HCT116 (cell line): ENCODE measurements at regions not wholly inside any gene's neighbourhood (a gene's known extent, or its start where the extent isn't known, plus 50 kb on each side); places are given as distances from the start of the nearest gene placed in this dataset.

Experiments used
- ATAC-seq: fragments of 200-7000 bp; cut with Tn5 transposase; 2 replicates; pipeline ENCODE4 v1.9.1; 2020; ENCODE audit warnings: mild to moderate bottlenecking, moderate library complexity
- BruUV-seq: library from RNA; stranded (reverse); fragments of 400-500 nt; replicated peaks from 2 replicates; lab custom pipeline; 2021; lab: Mats Ljungman, UMichigan
- CTCF ChIA-PET: fragments of 300-600 bp; sonication (Branson Sonifier 250); formaldehyde crosslinking; loops from one replicate; lab custom pipeline; 2021; ENCODE audit warnings: antibody characterized with exemption; lab: Charles Lee
- POLR2A ChIA-PET: fragments of 300-600, 350-600 bp; sonication (Branson Sonifier 250); formaldehyde crosslinking; loops from one replicate; lab custom pipeline; 2021; ENCODE audit warnings: antibody characterized with exemption; lab: Charles Lee
- RAD21 ChIA-PET, 2 experiments: fragments of 300-600 bp; sonication (Branson Sonifier 250); formaldehyde crosslinking; loops; one replicate each; lab custom pipeline; 2023; ENCODE audit warnings: low total read pairs in 2 of 2; ENCODE audit not compliant: uncharacterized antibody in 2 of 2, unreplicated experiment in 2 of 2, low non-redundant PET in 1 of 2; lab: Charles Lee
- DNase-seq: peaks from one replicate; pipeline ENCODE4 v3.0.0-alpha.2; 2010; ENCODE audit warnings: low read depth, low spot score
- H2AFZ ChIP-seq: fragments of 200-600 bp; shearing (Covaris generic), sonication (generic); 2 replicates; pipeline ENCODE4 v1.6.1; 2017; ENCODE audit warnings: low read depth, mixed run types, mixed read lengths, antibody characterized with exemption, low read length; ENCODE audit not compliant: poor library complexity, severe bottlenecking
- H3K27ac ChIP-seq: 2 replicates; pipeline ENCODE4 v1.5.1; 2012; ENCODE audit warnings: low read depth, low read length
- H3K27me3 ChIP-seq: fragments of 200-600 bp; sonication (generic); 2 replicates; pipeline ENCODE4 v1.6.1; 2016; ENCODE audit warnings: mixed run types, low read length, mixed read lengths; ENCODE audit not compliant: insufficient read depth
- H3K36me3 ChIP-seq, 2 experiments: fragments of 200-500 bp in 1 of 2; fragments of 200-600 bp in 1 of 2; sonication (Bioruptor generic) in 1 of 2; sonication (generic) in 1 of 2; 2 replicates each; pipeline versions ENCODE4 v1.5.1 to v1.6.1; 2014 to 2016; ENCODE audit warnings: low read length in 2 of 2, inconsistent platforms in 1 of 2, mixed read lengths in 1 of 2, mixed run types in 1 of 2; ENCODE audit not compliant: insufficient read depth in 2 of 2, control insufficient read depth in 1 of 2
- H3K4me1 ChIP-seq, 2 experiments: fragments of 200-600 bp in 1 of 2; sonication (generic) in 1 of 2; 2 replicates each; pipeline versions ENCODE4 v1.5.1 to v1.6.1; 2012 to 2017; ENCODE audit warnings: low read length in 2 of 2, inconsistent platforms in 1 of 2, mild to moderate bottlenecking in 1 of 2, mixed read lengths in 1 of 2, mixed run types in 1 of 2, moderate library complexity in 1 of 2; ENCODE audit not compliant: insufficient read depth in 2 of 2, control insufficient read depth in 1 of 2
- H3K4me2 ChIP-seq: fragments of 200-600 bp; sonication (generic); 2 replicates; pipeline ENCODE4 v1.6.1; 2017; ENCODE audit warnings: mixed run types, low read length, mixed read lengths
- H3K4me3 ChIP-seq, 2 experiments: fragments of 200-600 bp in 1 of 2; sonication (generic) in 1 of 2; replicated peaks in 1 of 2; 2 replicates each; pipeline ENCODE4 v1.5.1; 2011 to 2016; ENCODE audit warnings: low read length in 2 of 2, control low read depth in 1 of 2, low read depth in 1 of 2, mild to moderate bottlenecking in 1 of 2, mixed read lengths in 1 of 2, mixed run types in 1 of 2
- H3K79me2 ChIP-seq: fragments of 200-600 bp; sonication (generic); 2 replicates; pipeline ENCODE4 v1.6.1; 2017; ENCODE audit warnings: mild to moderate bottlenecking, mixed run types, low read length, moderate library complexity, mixed read lengths; ENCODE audit not compliant: insufficient read depth
- H3K9ac ChIP-seq: fragments of 200-600 bp; sonication (generic); 2 replicates; pipeline ENCODE4 v1.6.1; 2016; ENCODE audit warnings: low read length, mixed read lengths
- H3K9me2 ChIP-seq: fragments of 200-600 bp; sonication (generic), shearing (Covaris generic); 2 replicates; pipeline ENCODE4 v1.6.1; 2017; ENCODE audit warnings: mixed run types, mild to moderate bottlenecking, moderate library complexity; ENCODE audit not compliant: insufficient read depth
- H3K9me3 ChIP-seq, 2 experiments: fragments of 200-500 bp in 1 of 2; fragments of 200-600 bp in 1 of 2; sonication (Bioruptor generic) in 1 of 2; sonication (generic) in 1 of 2; 2 replicates each; pipeline ENCODE4 v1.6.1; 2014 to 2017; ENCODE audit warnings: low read length in 2 of 2, mixed read lengths in 2 of 2, inconsistent platforms in 1 of 2, low read depth in 1 of 2, mild to moderate bottlenecking in 1 of 2, mixed run types in 1 of 2, moderate library complexity in 1 of 2; ENCODE audit not compliant: control insufficient read depth in 1 of 2, insufficient read depth in 1 of 2
- H4K20me1 ChIP-seq: fragments of 200-600 bp; sonication (generic), shearing (Covaris generic); 2 replicates; pipeline ENCODE4 v1.6.1; 2017; ENCODE audit warnings: mixed run types, mild to moderate bottlenecking, moderate library complexity; ENCODE audit not compliant: insufficient read depth
- CEBPB ChIP-seq: IDR thresholded peaks from 2 replicates; pipeline ENCODE4 v1.6.1; 2012; ENCODE audit warnings: low read depth
- EGR1 ChIP-seq: IDR thresholded peaks from 2 replicates; pipeline ENCODE4 v1.6.1; 2012; ENCODE audit warnings: low read depth
- ELF1 ChIP-seq: IDR thresholded peaks from 2 replicates; pipeline ENCODE4 v1.6.1; 2012; ENCODE audit warnings: low read depth, borderline replicate concordance
- EZH2 ChIP-seq: fragments of 200-600 bp; sonication (generic); IDR thresholded peaks from 2 replicates; pipeline ENCODE4 v1.6.1; 2017; ENCODE audit warnings: antibody characterized with exemption, mixed run types
- EZH2phosphoT487 ChIP-seq: fragments of 200-600 bp; IDR thresholded peaks from 2 replicates; pipeline ENCODE4 v1.6.1; 2018; ENCODE audit warnings: antibody characterized with exemption, borderline replicate concordance
- FOSL1 ChIP-seq: IDR thresholded peaks from 2 replicates; pipeline ENCODE4 v1.6.1; 2012; ENCODE audit warnings: low read depth
- JUND ChIP-seq: IDR thresholded peaks from 2 replicates; pipeline ENCODE4 v1.6.1; 2012
- POLR2AphosphoS5 ChIP-seq: IDR thresholded peaks from 2 replicates; pipeline ENCODE4 v1.6.1; 2011; ENCODE audit warnings: mild to moderate bottlenecking, low read depth, low read length, moderate library complexity
- RAD21 ChIP-seq: IDR thresholded peaks from 2 replicates; pipeline ENCODE4 v1.6.1; 2012; ENCODE audit warnings: low read depth, mild to moderate bottlenecking
- SP1 ChIP-seq: IDR thresholded peaks from 2 replicates; pipeline ENCODE4 v1.6.1; 2012; ENCODE audit warnings: low read depth
- SRF ChIP-seq: IDR thresholded peaks from 2 replicates; pipeline ENCODE4 v1.6.1; 2012; ENCODE audit warnings: low read depth
- YY1 ChIP-seq: IDR thresholded peaks from 2 replicates; pipeline ENCODE4 v1.6.1; 2011; ENCODE audit warnings: low read length, low read depth, moderate library complexity, mild to moderate bottlenecking; ENCODE audit not compliant: insufficient replicate concordance; ENCODE audit errors: extremely low read depth
- ZFX ChIP-seq: fragments of 450-650 bp; IDR thresholded peaks from 2 replicates; pipeline ENCODE4 v1.6.1; 2017
- ZNF274 ChIP-seq: fragments of 200-500 bp; sonication (Bioruptor generic); IDR thresholded peaks from 2 replicates; pipeline ENCODE4 v1.6.1; 2014; ENCODE audit warnings: mild to moderate bottlenecking, low read depth, low read length, inconsistent platforms
- intact Hi-C: fragments of 100-400 bp; cut with micrococcal nuclease; formaldehyde crosslinking; loops from 2 replicates; pipeline ENCODE4 v1.10.0; 2022
- TF ChIP-seq, protein P1 (sequence below), 3 experiments: fragments of 200-600 bp in 1 of 3; sonication (generic) in 1 of 3; IDR thresholded peaks in 2 of 3; conservative IDR thresholded peaks in 1 of 3; 2 replicates each; pipeline ENCODE4 v1.5.1; 2012 to 2017; ENCODE audit warnings: low read depth in 2 of 3, low read length in 2 of 3, antibody characterized with exemption in 1 of 3, borderline replicate concordance in 1 of 3, control low read depth in 1 of 3, mild to moderate bottlenecking in 1 of 3, mixed read lengths in 1 of 3, mixed run types in 1 of 3, moderate library complexity in 1 of 3; ENCODE audit not compliant: insufficient read depth in 1 of 3
- TF ChIP-seq, protein P2 (sequence below): IDR thresholded peaks from 2 replicates; pipeline ENCODE4 v1.6.1; 2012
- TF ChIP-seq, protein P3 (sequence below): IDR thresholded peaks from 2 replicates; pipeline ENCODE4 v1.6.1; 2012
- TF ChIP-seq, protein P4 (sequence below): IDR thresholded peaks from 2 replicates; pipeline ENCODE4 v1.6.1; 2011; ENCODE audit warnings: mild to moderate bottlenecking, low read length, moderate library complexity; ENCODE audit not compliant: insufficient replicate concordance; ENCODE audit errors: extremely low read depth

DNA sequence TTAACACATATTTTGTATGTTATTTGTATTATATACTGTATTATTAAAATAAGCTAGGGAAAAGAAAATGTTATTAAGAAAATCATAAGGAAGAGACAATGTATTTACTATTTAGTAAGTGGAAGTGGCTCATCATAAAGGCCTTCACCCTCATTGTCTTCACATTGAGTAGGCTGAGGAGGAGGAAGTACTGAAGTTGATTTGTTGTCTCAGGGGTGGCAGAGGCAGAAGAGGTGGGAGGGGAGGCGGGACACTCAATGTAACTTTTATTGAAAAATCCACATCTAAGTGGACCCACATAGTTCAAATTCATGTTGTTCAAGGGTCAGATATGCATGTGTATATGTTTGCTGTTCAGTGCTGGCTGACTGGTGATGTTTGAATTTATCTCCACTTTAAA is 210.2 kb upstream of the CITED2 start:
- BruUV-seq: no TSS peak
- ChIA-PET POLR2A (no interaction called here), CTCF (no interaction called here), RAD21 (no interaction called here)
- H4K20me1 ChIP-seq: no peaks in the 10 kb centered on the region
- intact Hi-C loops: loop anchor here (10.0 kb wide), 1 partner anchor 210 kb away; the partner anchor contains the start of gene CITED2
- H3K4me3 ChIP-seq: no peak overlapping the region
- ATAC-seq (no peak), DNase-seq (no peak)
- no peak overlapping the region for H3K9ac ChIP-seq
- no peak overlapping the region for H3K4me2 ChIP-seq
- H3K36me3 ChIP-seq: no peaks in the 10 kb centered on the region
- TF ChIP-seq ZNF274 (no peak), FOSL1 (no peak)
- TF ChIP-seq, protein P1, sequence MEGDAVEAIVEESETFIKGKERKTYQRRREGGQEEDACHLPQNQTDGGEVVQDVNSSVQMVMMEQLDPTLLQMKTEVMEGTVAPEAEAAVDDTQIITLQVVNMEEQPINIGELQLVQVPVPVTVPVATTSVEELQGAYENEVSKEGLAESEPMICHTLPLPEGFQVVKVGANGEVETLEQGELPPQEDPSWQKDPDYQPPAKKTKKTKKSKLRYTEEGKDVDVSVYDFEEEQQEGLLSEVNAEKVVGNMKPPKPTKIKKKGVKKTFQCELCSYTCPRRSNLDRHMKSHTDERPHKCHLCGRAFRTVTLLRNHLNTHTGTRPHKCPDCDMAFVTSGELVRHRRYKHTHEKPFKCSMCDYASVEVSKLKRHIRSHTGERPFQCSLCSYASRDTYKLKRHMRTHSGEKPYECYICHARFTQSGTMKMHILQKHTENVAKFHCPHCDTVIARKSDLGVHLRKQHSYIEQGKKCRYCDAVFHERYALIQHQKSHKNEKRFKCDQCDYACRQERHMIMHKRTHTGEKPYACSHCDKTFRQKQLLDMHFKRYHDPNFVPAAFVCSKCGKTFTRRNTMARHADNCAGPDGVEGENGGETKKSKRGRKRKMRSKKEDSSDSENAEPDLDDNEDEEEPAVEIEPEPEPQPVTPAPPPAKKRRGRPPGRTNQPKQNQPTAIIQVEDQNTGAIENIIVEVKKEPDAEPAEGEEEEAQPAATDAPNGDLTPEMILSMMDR (IDR thresholded peaks at IDR 0.05 in 2 of 3, conservative IDR thresholded peaks at IDR 0.05 in 1 of 3; ENCODE audit: borderline replicate concordance in 1 of 3, insufficient read depth in 1 of 3, low read depth in 2 of 3, low read length in 2 of 3): no peak
- H3K9me3 ChIP-seq: no peaks in the 10 kb centered on the region
- H3K9me2 ChIP-seq: no peaks in the 10 kb centered on the region
- peaks cover 40% of the 10 kb centered on the region in 2 experiments for H3K4me1 ChIP-seq
- H3K27ac ChIP-seq: no peak overlapping the region
- H2AFZ ChIP-seq: no peak overlapping the region
- no peaks in the 10 kb centered on the region for H3K79me2 ChIP-seq
- H3K27me3 ChIP-seq: no peaks in the 10 kb centered on the region

DNA sequence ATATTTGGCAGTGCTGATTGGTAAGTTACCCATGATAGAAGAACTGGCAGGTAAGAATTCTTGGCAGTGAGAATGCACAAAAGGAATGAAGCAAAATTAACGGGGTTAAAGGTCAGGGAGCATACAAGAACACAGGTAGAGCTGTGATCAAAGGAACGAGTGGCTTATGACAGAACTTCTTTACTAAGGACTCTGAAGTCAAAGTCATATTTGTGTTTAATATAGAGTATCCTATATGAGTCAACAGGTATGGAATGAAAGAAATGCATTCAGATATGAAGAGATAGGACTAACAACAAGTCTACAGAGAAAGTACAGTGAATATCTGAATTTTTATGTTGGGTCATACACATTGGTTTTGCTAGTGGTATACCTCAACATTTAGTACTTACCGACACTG is 209.0 kb upstream of the CITED2 start:
- intact Hi-C loops: loop anchor here (10.0 kb wide), 1 partner anchor 209 kb away; the partner anchor contains the start of gene CITED2
- CTCF ChIA-PET: no interaction called here
- BruUV-seq: no TSS peak
- Histone ChIP-seq H4K20me1 (no peaks in the 10 kb centered on the region), H3K9me2 (no peaks in the 10 kb centered on the region), H2AFZ (no peak overlapping the region), H3K36me3 (no peaks in the 10 kb centered on the region), H3K27ac (no peak overlapping the region), H3K9ac (no peak overlapping the region), H3K4me3 (no peak overlapping the region), H3K9me3 (no peaks in the 10 kb centered on the region), H3K4me2 (peak overlapping the region; percentile 58), H3K79me2 (no peaks in the 10 kb centered on the region), H3K4me1 (peaks cover 32 to 39% of the 10 kb centered on the region in 2 experiments), H3K27me3 (no peaks in the 10 kb centered on the region)
- POLR2A ChIA-PET: no interaction called here
- DNase-seq (no peak), ATAC-seq (peak; percentile 28; the same call in 1 of the 2 replicates)
- RAD21 ChIA-PET: no interaction called here
- TF ChIP-seq SRF (no peak), POLR2AphosphoS5 (no peak), EZH2 (no peak), SP1 (no peak), EGR1 (no peak), FOSL1 (no peak), ZFX (no peak), RAD21 (no peak), ELF1 (no peak), YY1 (no peak), EZH2phosphoT487 (no peak), JUND (no peak), ZNF274 (no peak), CEBPB (no peak)
- TF ChIP-seq, protein P2, sequence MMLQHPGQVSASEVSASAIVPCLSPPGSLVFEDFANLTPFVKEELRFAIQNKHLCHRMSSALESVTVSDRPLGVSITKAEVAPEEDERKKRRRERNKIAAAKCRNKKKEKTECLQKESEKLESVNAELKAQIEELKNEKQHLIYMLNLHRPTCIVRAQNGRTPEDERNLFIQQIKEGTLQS: no peak
- TF ChIP-seq, protein P3, sequence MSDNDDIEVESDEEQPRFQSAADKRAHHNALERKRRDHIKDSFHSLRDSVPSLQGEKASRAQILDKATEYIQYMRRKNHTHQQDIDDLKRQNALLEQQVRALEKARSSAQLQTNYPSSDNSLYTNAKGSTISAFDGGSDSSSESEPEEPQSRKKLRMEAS: no peak
- TF ChIP-seq, protein P4, sequence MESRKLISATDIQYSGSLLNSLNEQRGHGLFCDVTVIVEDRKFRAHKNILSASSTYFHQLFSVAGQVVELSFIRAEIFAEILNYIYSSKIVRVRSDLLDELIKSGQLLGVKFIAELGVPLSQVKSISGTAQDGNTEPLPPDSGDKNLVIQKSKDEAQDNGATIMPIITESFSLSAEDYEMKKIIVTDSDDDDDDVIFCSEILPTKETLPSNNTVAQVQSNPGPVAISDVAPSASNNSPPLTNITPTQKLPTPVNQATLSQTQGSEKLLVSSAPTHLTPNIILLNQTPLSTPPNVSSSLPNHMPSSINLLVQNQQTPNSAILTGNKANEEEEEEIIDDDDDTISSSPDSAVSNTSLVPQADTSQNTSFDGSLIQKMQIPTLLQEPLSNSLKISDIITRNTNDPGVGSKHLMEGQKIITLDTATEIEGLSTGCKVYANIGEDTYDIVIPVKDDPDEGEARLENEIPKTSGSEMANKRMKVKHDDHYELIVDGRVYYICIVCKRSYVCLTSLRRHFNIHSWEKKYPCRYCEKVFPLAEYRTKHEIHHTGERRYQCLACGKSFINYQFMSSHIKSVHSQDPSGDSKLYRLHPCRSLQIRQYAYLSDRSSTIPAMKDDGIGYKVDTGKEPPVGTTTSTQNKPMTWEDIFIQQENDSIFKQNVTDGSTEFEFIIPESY: no peak
